A549 (cell line): ENCODE measurements at regions not wholly inside any gene's neighbourhood (a gene's known extent, or its start where the extent isn't known, plus 50 kb on each side); places are given as distances from the start of the nearest gene placed in this dataset.

ENCODE experiments used
- BHLHE40 ChIP-seq: IDR thresholded peaks from 2 replicates; pipeline ENCODE4 v1.6.1; 2012; ENCODE audit warnings: low read depth, low read length, inconsistent platforms
- CTCF ChIP-seq: fragments of >200 bp; sonication (Bioruptor Twin); formaldehyde crosslinking; IDR thresholded peaks from 3 replicates; pipeline ENCODE4 v1.5.1; 2016
- EP300 ChIP-seq, 2 experiments: fragments of >200 bp; sonication (Bioruptor Twin); formaldehyde crosslinking; IDR thresholded peaks; 2 replicates in 1 of 2; 3 replicates in 1 of 2; pipeline ENCODE4 v1.6.1; 2016 to 2017
- ESRRA ChIP-seq: fragments of 150-350 bp; IDR thresholded peaks from 2 replicates; pipeline ENCODE4 v1.6.1; 2014; ENCODE audit warnings: mild to moderate bottlenecking, low read length, borderline replicate concordance
- FOSL2 ChIP-seq, 2 experiments: fragments of 450-650 bp in 1 of 2; fragments of >200 bp in 1 of 2; sonication (Bioruptor Twin) in 1 of 2; formaldehyde crosslinking; IDR thresholded peaks; 2 replicates each; pipeline versions ENCODE4 v1.5.0 to v1.6.1; 2016 to 2020; ENCODE audit warnings: mild to moderate bottlenecking in 1 of 2, moderate library complexity in 1 of 2
- MAFK ChIP-seq: fragments of 450-650 bp; IDR thresholded peaks from 2 replicates; pipeline ENCODE4 v1.6.1; 2014; ENCODE audit not compliant: partially characterized antibody
- POLR2A ChIP-seq: IDR thresholded peaks from 2 replicates; pipeline ENCODE4 v1.6.1; 2012; ENCODE audit warnings: mild to moderate bottlenecking, low read length
- USF2 ChIP-seq: fragments of 450-650 bp; IDR thresholded peaks from 2 replicates; pipeline ENCODE4 v1.6.1; 2014; ENCODE audit warnings: antibody characterized with exemption

- no peak for TF ChIP-seq BHLHE40
- TF ChIP-seq EP300 (IDR thresholded peaks at IDR 0.05), result no peak
- no peak for TF ChIP-seq FOSL2 (IDR thresholded peaks at IDR 0.05)
- no peak for TF ChIP-seq FOSL2 (CRISPR knock-in tag; IDR thresholded peaks at IDR 0.05)
- peak; percentile 5 for TF ChIP-seq MAFK
- no peak for TF ChIP-seq CTCF
- no peak for TF ChIP-seq ESRRA
- TF ChIP-seq POLR2A, result no peak
- no peak for TF ChIP-seq USF2
These were observed 430.4 kb downstream of the TBL1XR1 start for GRCh38 chr3:176766862-176767261.
